Panc1 (cell line): ENCODE measurements at regions not wholly inside any gene's neighbourhood (a gene's known extent, or its start where the extent isn't known, plus 50 kb on each side); places are given as distances from the start of the nearest gene placed in this dataset.

Experiments
- ATAC-seq: fragments of 200-7000 bp; cut with Tn5 transposase; 2 replicates; pipeline ENCODE4 v1.9.1; 2020; ENCODE audit warnings: mild to moderate bottlenecking, moderate library complexity
- BruUV-seq: library from RNA; stranded (reverse); fragments of 400-500 nt; replicated peaks from 2 replicates; lab custom pipeline; 2021; lab: Mats Ljungman, UMichigan
- CTCF ChIA-PET: fragments of 300-600 bp; sonication (Branson Sonifier 250); formaldehyde crosslinking; loops from one replicate; lab custom pipeline; 2022; ENCODE audit warnings: antibody characterized with exemption; lab: Charles Lee
- POLR2A ChIA-PET: fragments of 300-600 bp; sonication (Branson Sonifier 250); formaldehyde crosslinking; loops from one replicate; lab custom pipeline; 2022; ENCODE audit warnings: antibody characterized with exemption; lab: Charles Lee
- DNase-seq: peaks from one replicate; pipeline ENCODE4 v3.0.0-alpha.2; 2010; ENCODE audit warnings: low read depth, low spot score
- H3K27ac ChIP-seq: 2 replicates; pipeline ENCODE4 v1.5.1; 2011; ENCODE audit warnings: mild to moderate bottlenecking, low read length, inconsistent platforms
- H3K27me3 ChIP-seq: fragments of 200-500 bp; sonication (Bioruptor generic); 2 replicates; pipeline ENCODE4 v1.6.0; 2014; ENCODE audit warnings: low read length, inconsistent platforms; ENCODE audit not compliant: control insufficient read depth, insufficient read depth
- H3K36me3 ChIP-seq: fragments of 200-500 bp; sonication (Bioruptor generic); 2 replicates; pipeline ENCODE4 v1.5.1; 2014; ENCODE audit warnings: inconsistent platforms, mild to moderate bottlenecking, low read length, moderate library complexity; ENCODE audit not compliant: control insufficient read depth, insufficient read depth
- H3K4me1 ChIP-seq: 2 replicates; pipeline ENCODE4 v1.5.1; 2011; ENCODE audit warnings: inconsistent platforms, mild to moderate bottlenecking, low read length, moderate library complexity; ENCODE audit not compliant: control insufficient read depth, insufficient read depth
- H3K4me3 ChIP-seq, 2 experiments: 2 replicates each; pipeline ENCODE4 v1.5.1; 2011 to 2012; ENCODE audit warnings: low read depth in 2 of 2, low read length in 2 of 2, mild to moderate bottlenecking in 2 of 2, inconsistent platforms in 1 of 2, moderate library complexity in 1 of 2
- H3K9me3 ChIP-seq: fragments of 200-500 bp; sonication (Bioruptor generic); 2 replicates; pipeline ENCODE4 v1.5.1; 2014; ENCODE audit warnings: low read depth, mild to moderate bottlenecking, inconsistent platforms, low read length, moderate library complexity; ENCODE audit not compliant: control insufficient read depth, insufficient read depth
- POLR2AphosphoS5 ChIP-seq: IDR thresholded peaks from 2 replicates; pipeline ENCODE4 v1.6.1; 2012; ENCODE audit warnings: mild to moderate bottlenecking, low read depth, low read length, moderate library complexity
- SIN3A ChIP-seq: IDR thresholded peaks from 2 replicates; pipeline ENCODE4 v1.6.1; 2012; ENCODE audit warnings: low read depth, mild to moderate bottlenecking, low read length, moderate library complexity, borderline replicate concordance; ENCODE audit not compliant: insufficient read depth
- TCF7L2 ChIP-seq: IDR thresholded peaks from 2 replicates; pipeline ENCODE4 v1.6.1; 2011; ENCODE audit warnings: mild to moderate bottlenecking, low read depth, low read length, inconsistent platforms
- in situ Hi-C: cut with HindIII; loops from 2 replicates; pipeline ENCODE4 v1.10.0; 2016; ENCODE audit warnings: low sequenced_read_pairs, low pct_unique_long_range_greater_than_20kb
- intact Hi-C: fragments of 100-400 bp; cut with micrococcal nuclease; formaldehyde crosslinking; loops from one replicate; pipeline ENCODE4 v1.10.0; 2022; ENCODE audit not compliant: unreplicated experiment
- TF ChIP-seq, protein P1 (sequence below), 2 experiments: IDR thresholded peaks; 2 replicates each; pipeline ENCODE4 v1.6.1; 2011 to 2012; ENCODE audit warnings: low read depth in 2 of 2, control low read depth in 1 of 2, low read length in 1 of 2, mild to moderate bottlenecking in 1 of 2, moderate library complexity in 1 of 2; ENCODE audit not compliant: insufficient read depth in 1 of 2
- TF ChIP-seq, protein P2 (sequence below): fragments of 450-650 bp; IDR thresholded peaks from 2 replicates; pipeline ENCODE4 v1.5.1; 2017; ENCODE audit warnings: mild to moderate bottlenecking

GRCh38 chr10:63896992-63897391 is 375.8 kb downstream of the REEP3 start:
- ATAC-seq (no peak), DNase-seq (no peak)
- no peaks in the 10 kb centered on the region for H3K36me3 ChIP-seq
- BruUV-seq = no TSS peak
- TF ChIP-seq, protein P1, sequence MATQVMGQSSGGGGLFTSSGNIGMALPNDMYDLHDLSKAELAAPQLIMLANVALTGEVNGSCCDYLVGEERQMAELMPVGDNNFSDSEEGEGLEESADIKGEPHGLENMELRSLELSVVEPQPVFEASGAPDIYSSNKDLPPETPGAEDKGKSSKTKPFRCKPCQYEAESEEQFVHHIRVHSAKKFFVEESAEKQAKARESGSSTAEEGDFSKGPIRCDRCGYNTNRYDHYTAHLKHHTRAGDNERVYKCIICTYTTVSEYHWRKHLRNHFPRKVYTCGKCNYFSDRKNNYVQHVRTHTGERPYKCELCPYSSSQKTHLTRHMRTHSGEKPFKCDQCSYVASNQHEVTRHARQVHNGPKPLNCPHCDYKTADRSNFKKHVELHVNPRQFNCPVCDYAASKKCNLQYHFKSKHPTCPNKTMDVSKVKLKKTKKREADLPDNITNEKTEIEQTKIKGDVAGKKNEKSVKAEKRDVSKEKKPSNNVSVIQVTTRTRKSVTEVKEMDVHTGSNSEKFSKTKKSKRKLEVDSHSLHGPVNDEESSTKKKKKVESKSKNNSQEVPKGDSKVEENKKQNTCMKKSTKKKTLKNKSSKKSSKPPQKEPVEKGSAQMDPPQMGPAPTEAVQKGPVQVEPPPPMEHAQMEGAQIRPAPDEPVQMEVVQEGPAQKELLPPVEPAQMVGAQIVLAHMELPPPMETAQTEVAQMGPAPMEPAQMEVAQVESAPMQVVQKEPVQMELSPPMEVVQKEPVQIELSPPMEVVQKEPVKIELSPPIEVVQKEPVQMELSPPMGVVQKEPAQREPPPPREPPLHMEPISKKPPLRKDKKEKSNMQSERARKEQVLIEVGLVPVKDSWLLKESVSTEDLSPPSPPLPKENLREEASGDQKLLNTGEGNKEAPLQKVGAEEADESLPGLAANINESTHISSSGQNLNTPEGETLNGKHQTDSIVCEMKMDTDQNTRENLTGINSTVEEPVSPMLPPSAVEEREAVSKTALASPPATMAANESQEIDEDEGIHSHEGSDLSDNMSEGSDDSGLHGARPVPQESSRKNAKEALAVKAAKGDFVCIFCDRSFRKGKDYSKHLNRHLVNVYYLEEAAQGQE (IDR thresholded peaks at IDR 0.05; ENCODE audit: insufficient read depth in 1 of 2, low read depth in 2 of 2, low read length in 1 of 2) = no peak
- TF ChIP-seq, protein P2, sequence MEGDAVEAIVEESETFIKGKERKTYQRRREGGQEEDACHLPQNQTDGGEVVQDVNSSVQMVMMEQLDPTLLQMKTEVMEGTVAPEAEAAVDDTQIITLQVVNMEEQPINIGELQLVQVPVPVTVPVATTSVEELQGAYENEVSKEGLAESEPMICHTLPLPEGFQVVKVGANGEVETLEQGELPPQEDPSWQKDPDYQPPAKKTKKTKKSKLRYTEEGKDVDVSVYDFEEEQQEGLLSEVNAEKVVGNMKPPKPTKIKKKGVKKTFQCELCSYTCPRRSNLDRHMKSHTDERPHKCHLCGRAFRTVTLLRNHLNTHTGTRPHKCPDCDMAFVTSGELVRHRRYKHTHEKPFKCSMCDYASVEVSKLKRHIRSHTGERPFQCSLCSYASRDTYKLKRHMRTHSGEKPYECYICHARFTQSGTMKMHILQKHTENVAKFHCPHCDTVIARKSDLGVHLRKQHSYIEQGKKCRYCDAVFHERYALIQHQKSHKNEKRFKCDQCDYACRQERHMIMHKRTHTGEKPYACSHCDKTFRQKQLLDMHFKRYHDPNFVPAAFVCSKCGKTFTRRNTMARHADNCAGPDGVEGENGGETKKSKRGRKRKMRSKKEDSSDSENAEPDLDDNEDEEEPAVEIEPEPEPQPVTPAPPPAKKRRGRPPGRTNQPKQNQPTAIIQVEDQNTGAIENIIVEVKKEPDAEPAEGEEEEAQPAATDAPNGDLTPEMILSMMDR = no peak
- TF ChIP-seq TCF7L2 = no peak
- H3K27ac ChIP-seq = no peak overlapping the region
- no peaks in the 10 kb centered on the region for H3K9me3 ChIP-seq
- H3K4me1 ChIP-seq = no peaks in the 10 kb centered on the region
- intact Hi-C loops = no loop called here
- in situ Hi-C loops = no loop called here
- H3K4me3 ChIP-seq = no peak overlapping the region
- ChIA-PET POLR2A (no interaction called here), CTCF (no interaction called here)
- peaks cover 11% of the 10 kb centered on the region for H3K27me3 ChIP-seq

GRCh38 chr10:63899673-63900300 is 378.6 kb downstream of the REEP3 start:
- POLR2A ChIA-PET = no interaction called here
- no peak for ATAC-seq
- in situ Hi-C loops = no loop called here
- H3K27ac ChIP-seq = no peak overlapping the region
- no peak for DNase-seq
- H3K27me3 ChIP-seq = peaks cover 8% of the 10 kb centered on the region; the same call in 1 of the 2 replicates
- TF ChIP-seq, protein P2 = no peak
- TF ChIP-seq TCF7L2 (no peak), SIN3A (no peak), POLR2AphosphoS5 (no peak)
- TF ChIP-seq, protein P1 (IDR thresholded peaks at IDR 0.05; ENCODE audit: insufficient read depth in 1 of 2, low read depth in 2 of 2, low read length in 1 of 2) = no peak
- H3K9me3 ChIP-seq = no peaks in the 10 kb centered on the region
- intact Hi-C loops = no loop called here
- no TSS peak for BruUV-seq
- H3K4me1 ChIP-seq = no peaks in the 10 kb centered on the region
- H3K36me3 ChIP-seq = no peaks in the 10 kb centered on the region
- no peak overlapping the region for H3K4me3 ChIP-seq
- CTCF ChIA-PET = no interaction called here
